CD14-positive monocyte (primary cell): ENCODE measurements at regions not wholly inside any gene's neighbourhood (a gene's known extent, or its start where the extent isn't known, plus 50 kb on each side); places are given as distances from the start of the nearest gene placed in this dataset.

Experiments used
- DNase-seq, 3 donors: peaks; one replicate each; pipeline ENCODE4 v3.0.0-alpha.2; 2011 to 2022
- H2AFZ ChIP-seq: 2 replicates; pipeline ENCODE4 v1.6.0; 2012; ENCODE audit warnings: mild to moderate bottlenecking, low read depth, low read length, inconsistent platforms; ENCODE audit not compliant: insufficient read depth, poor library complexity, severe bottlenecking
- H3K27ac ChIP-seq, 2 donors: 1 replicate in 1 of 2; 2 replicates in 1 of 2; pipeline ENCODE4 v1.5.1; 2012 to 2013; ENCODE audit warnings: low read length in 2 of 2, control low read depth in 1 of 2, inconsistent platforms in 1 of 2, low read depth in 1 of 2, mild to moderate bottlenecking in 1 of 2
- H3K27me3 ChIP-seq, 2 donors: one replicate each; pipeline versions ENCODE4 v1.6.0 to v1.6.1; 2011 to 2013; ENCODE audit warnings: low read length in 2 of 2; ENCODE audit not compliant: control insufficient read depth in 2 of 2, insufficient read depth in 2 of 2
- H3K36me3 ChIP-seq, 2 donors: replicated peaks in 1 of 2; 1 replicate in 1 of 2; 2 replicates in 1 of 2; pipeline versions ENCODE4 v1.5.1 to v1.6.1; 2012 to 2013; ENCODE audit warnings: low read length in 2 of 2, control low read depth in 1 of 2, inconsistent platforms in 1 of 2, mild to moderate bottlenecking in 1 of 2; ENCODE audit not compliant: insufficient read depth in 2 of 2, control insufficient read depth in 1 of 2
- H3K4me1 ChIP-seq, 2 donors: 1 replicate in 1 of 2; 2 replicates in 1 of 2; pipeline versions ENCODE4 v1.5.1 to v1.6.1; 2012 to 2013; ENCODE audit warnings: low read length in 2 of 2, control low read depth in 1 of 2, inconsistent platforms in 1 of 2, mild to moderate bottlenecking in 1 of 2, moderate library complexity in 1 of 2; ENCODE audit not compliant: insufficient read depth in 2 of 2, control insufficient read depth in 1 of 2
- H3K4me2 ChIP-seq: replicated peaks from 2 replicates; pipeline ENCODE3; 2012; ENCODE audit warnings: low read length, moderate library complexity, mild to moderate bottlenecking; ENCODE audit not compliant: poor library complexity, severe bottlenecking; ENCODE audit errors: extremely low read depth
- H3K4me3 ChIP-seq, 3 experiments: fragments of 200-600 bp in 1 of 3; sonication (generic) in 1 of 3; replicated peaks in 1 of 3; 1 replicate in 2 of 3; 2 replicates in 1 of 3; pipeline ENCODE4 v1.5.1; 2011 to 2013; ENCODE audit warnings: low read length in 3 of 3, mild to moderate bottlenecking in 3 of 3, control low read depth in 2 of 3, low read depth in 2 of 3, inconsistent platforms in 1 of 3, moderate library complexity in 1 of 3
- H3K79me2 ChIP-seq: 2 replicates; pipeline ENCODE4 v1.6.0; 2012; ENCODE audit warnings: mild to moderate bottlenecking, control low read depth, inconsistent platforms, low read length, moderate library complexity; ENCODE audit not compliant: insufficient read depth
- H3K9ac ChIP-seq: 2 replicates; pipeline ENCODE4 v1.6.0; 2017; ENCODE audit warnings: low read length, mild to moderate bottlenecking; ENCODE audit not compliant: insufficient read depth, poor library complexity, severe bottlenecking
- H3K9me3 ChIP-seq, 2 donors: replicated peaks in 1 of 2; 1 replicate in 1 of 2; 2 replicates in 1 of 2; pipeline versions ENCODE4 v1.5.1 to v1.6.1; 2012 to 2013; ENCODE audit warnings: low read length in 2 of 2, control low read depth in 1 of 2; ENCODE audit not compliant: control insufficient read depth in 1 of 2, insufficient read depth in 1 of 2
- H4K20me1 ChIP-seq: 2 replicates; pipeline ENCODE4 v1.6.0; 2012; ENCODE audit warnings: mild to moderate bottlenecking, low read length, control low read depth, moderate library complexity; ENCODE audit not compliant: insufficient read depth
- H3K27ac Mint-ChIP-seq, 7 donors: one replicate each; pipeline ENCODE4 v1.8.0; 2020; ENCODE audit warnings: mild to moderate bottlenecking in 7 of 7, mixed read lengths in 7 of 7, moderate library complexity in 6 of 7, inconsistent platforms in 2 of 7
- H3K27me3 Mint-ChIP-seq, 3 donors: one replicate each; pipeline ENCODE4 v1.8.0; 2021 to 2022; ENCODE audit warnings: low read depth in 3 of 3, mild to moderate bottlenecking in 3 of 3, mixed read lengths in 3 of 3, moderate library complexity in 3 of 3, inconsistent platforms in 1 of 3
- H3K36me3 Mint-ChIP-seq, 2 donors: one replicate each; pipeline ENCODE4 v1.8.0; 2020; ENCODE audit warnings: mixed read lengths in 2 of 2, inconsistent platforms in 1 of 2, mild to moderate bottlenecking in 1 of 2
- H3K4me1 Mint-ChIP-seq: one replicate; pipeline ENCODE4 v1.8.0; 2020; ENCODE audit warnings: mild to moderate bottlenecking, mixed read lengths
- H3K4me3 Mint-ChIP-seq, 2 donors: one replicate each; pipeline ENCODE4 v1.8.0; 2020; ENCODE audit warnings: mild to moderate bottlenecking in 2 of 2, mixed read lengths in 2 of 2, moderate library complexity in 1 of 2
- H3K9me3 Mint-ChIP-seq, 7 donors: one replicate each; pipeline ENCODE4 v1.8.0; 2020 to 2022; ENCODE audit warnings: mixed read lengths in 7 of 7, mild to moderate bottlenecking in 6 of 7, moderate library complexity in 6 of 7, inconsistent platforms in 2 of 7
- WGBS: methylation state at CpG from one replicate; pipeline ENCODE4 v1.1.5; 2013; ENCODE audit warnings: missing lambda C conversion rate; ENCODE audit not compliant: insufficient coverage; 5-methylcytosine and 5-hydroxymethylcytosine counted together
- intact Hi-C, 2 donors: fragments of 100-400 bp; cut with micrococcal nuclease; formaldehyde crosslinking; loops; one replicate each; pipeline versions ENCODE4 v1.15.0 to v1.15.1; 2023
- TF ChIP-seq, protein P1 (sequence below): fragments of 200-600 bp; IDR thresholded peaks from one replicate; pipeline ENCODE4 v1.8.0; 2022; ENCODE audit warnings: antibody characterized with exemption, mild to moderate bottlenecking

DNA sequence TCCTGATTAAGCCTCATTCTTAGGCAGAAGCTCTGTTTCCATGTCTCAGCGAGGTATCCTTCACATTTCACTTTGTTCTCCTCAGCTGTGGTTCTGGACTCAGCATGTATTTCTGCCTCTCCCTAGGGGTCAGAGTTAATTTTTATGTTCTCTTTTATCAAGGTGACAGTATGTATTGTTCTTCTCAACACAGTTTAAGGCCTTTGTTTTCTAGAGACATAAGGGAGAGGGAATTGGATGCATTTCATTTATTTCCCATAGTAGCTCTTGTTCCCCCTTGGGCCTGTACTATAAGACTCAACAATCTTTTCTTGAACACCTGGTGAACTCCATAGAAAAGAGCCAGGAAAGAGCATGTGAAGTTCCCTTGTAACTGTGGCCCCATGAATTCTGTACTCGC is 214.3 kb downstream of the ZWINT start:
- WGBS, result 80% methylated on average over 1 of the region's 2 CpGs
- peaks cover 0 to 15% (median 3%) of the 10 kb centered on the region in 7 donors for H3K9me3 Mint-ChIP-seq
- H3K9me3 ChIP-seq, result peaks cover 0 to 11% of the 10 kb centered on the region in 2 donors

DNA sequence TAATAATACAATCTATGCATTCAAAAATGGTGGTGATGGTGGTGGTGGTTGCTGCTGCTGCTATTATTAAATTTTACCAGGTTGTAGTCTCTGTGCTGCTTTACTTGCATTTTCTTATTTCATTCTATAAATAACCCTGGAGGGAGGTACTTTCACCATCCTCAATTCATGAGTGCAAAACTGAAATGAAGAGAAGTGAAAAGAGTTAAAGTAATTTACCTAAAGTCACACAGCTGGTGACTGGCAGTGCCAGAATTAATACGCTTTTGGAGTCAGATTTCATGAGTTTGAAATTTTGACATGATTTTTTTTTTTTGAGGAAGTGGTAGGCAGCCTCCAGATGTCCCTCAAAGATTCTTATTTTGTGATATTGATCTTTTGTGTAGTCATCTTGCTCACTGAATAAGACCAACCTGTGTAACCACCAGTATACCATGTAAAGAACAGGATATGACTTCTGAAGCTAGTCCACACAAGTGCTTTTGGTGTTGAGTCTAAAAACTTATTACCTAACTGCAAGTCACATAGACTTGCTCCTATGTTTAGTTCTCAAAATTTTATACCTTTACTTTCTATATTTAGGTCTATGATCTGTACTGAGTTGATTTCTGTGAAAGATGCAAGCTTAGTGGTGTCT is 218.8 kb downstream of the ZWINT start:
- Mint-ChIP-seq H3K27me3 (peaks cover 0 to 1% (median 0%) of the 10 kb centered on the region in 3 donors), H3K4me1 (no peaks in the 10 kb centered on the region), H3K36me3 (no peaks in the 10 kb centered on the region), H3K4me3 (no peak overlapping the region), H3K27ac (no peak overlapping the region), H3K9me3 (peaks cover 0 to 4% (median 0%) of the 10 kb centered on the region in 7 donors)
- no peak overlapping the region for H3K4me3 ChIP-seq
- H3K4me1 ChIP-seq, result no peaks in the 10 kb centered on the region
- no peak overlapping the region for H3K9ac ChIP-seq
- H3K9me3 ChIP-seq, result no peaks in the 10 kb centered on the region
- WGBS, result no CpG with 5 or more reads among the region's 1 CpG
- H2AFZ ChIP-seq, result no peak overlapping the region
- H3K4me2 ChIP-seq, result no peak overlapping the region
- intact Hi-C loops, result no loop called here
- no peaks in the 10 kb centered on the region for H3K36me3 ChIP-seq
- no peaks in the 10 kb centered on the region for H3K79me2 ChIP-seq
- no peaks in the 10 kb centered on the region for H4K20me1 ChIP-seq
- no peak for DNase-seq
- TF ChIP-seq, protein P1, sequence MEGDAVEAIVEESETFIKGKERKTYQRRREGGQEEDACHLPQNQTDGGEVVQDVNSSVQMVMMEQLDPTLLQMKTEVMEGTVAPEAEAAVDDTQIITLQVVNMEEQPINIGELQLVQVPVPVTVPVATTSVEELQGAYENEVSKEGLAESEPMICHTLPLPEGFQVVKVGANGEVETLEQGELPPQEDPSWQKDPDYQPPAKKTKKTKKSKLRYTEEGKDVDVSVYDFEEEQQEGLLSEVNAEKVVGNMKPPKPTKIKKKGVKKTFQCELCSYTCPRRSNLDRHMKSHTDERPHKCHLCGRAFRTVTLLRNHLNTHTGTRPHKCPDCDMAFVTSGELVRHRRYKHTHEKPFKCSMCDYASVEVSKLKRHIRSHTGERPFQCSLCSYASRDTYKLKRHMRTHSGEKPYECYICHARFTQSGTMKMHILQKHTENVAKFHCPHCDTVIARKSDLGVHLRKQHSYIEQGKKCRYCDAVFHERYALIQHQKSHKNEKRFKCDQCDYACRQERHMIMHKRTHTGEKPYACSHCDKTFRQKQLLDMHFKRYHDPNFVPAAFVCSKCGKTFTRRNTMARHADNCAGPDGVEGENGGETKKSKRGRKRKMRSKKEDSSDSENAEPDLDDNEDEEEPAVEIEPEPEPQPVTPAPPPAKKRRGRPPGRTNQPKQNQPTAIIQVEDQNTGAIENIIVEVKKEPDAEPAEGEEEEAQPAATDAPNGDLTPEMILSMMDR, result no peak
- H3K27ac ChIP-seq, result no peak overlapping the region
- no peaks in the 10 kb centered on the region for H3K27me3 ChIP-seq

More for the DNA sequence above, 214.3 kb downstream of the ZWINT start:
- TF ChIP-seq, protein P1, result no peak
- Mint-ChIP-seq H3K27me3 (no peaks in the 10 kb centered on the region), H3K4me3 (no peak overlapping the region), H3K27ac (no peak overlapping the region), H3K36me3 (no peaks in the 10 kb centered on the region), H3K4me1 (no peaks in the 10 kb centered on the region)
- H3K4me3 ChIP-seq, result no peak overlapping the region
- H3K27me3 ChIP-seq, result no peaks in the 10 kb centered on the region
- intact Hi-C loops, result no loop called here
- no peaks in the 10 kb centered on the region for H3K79me2 ChIP-seq
- H3K27ac ChIP-seq, result no peak overlapping the region
- H2AFZ ChIP-seq, result no peak overlapping the region
- no peaks in the 10 kb centered on the region for H3K36me3 ChIP-seq
- no peak overlapping the region for H3K4me2 ChIP-seq
- H3K9ac ChIP-seq, result no peak overlapping the region
- H4K20me1 ChIP-seq, result no peaks in the 10 kb centered on the region
- no peaks in the 10 kb centered on the region for H3K4me1 ChIP-seq
- DNase-seq, result no peak
